Effector CD8-positive, alpha-beta T cell (primary cell): ENCODE measurements at regions not wholly inside any gene's neighbourhood (a gene's known extent, or its start where the extent isn't known, plus 50 kb on each side); places are given as distances from the start of the nearest gene placed in this dataset.

Experiments used
- DNase-seq: peaks from one replicate; lab custom pipeline; 2025; lab: John Stamatoyannopoulos, UW

DNA sequence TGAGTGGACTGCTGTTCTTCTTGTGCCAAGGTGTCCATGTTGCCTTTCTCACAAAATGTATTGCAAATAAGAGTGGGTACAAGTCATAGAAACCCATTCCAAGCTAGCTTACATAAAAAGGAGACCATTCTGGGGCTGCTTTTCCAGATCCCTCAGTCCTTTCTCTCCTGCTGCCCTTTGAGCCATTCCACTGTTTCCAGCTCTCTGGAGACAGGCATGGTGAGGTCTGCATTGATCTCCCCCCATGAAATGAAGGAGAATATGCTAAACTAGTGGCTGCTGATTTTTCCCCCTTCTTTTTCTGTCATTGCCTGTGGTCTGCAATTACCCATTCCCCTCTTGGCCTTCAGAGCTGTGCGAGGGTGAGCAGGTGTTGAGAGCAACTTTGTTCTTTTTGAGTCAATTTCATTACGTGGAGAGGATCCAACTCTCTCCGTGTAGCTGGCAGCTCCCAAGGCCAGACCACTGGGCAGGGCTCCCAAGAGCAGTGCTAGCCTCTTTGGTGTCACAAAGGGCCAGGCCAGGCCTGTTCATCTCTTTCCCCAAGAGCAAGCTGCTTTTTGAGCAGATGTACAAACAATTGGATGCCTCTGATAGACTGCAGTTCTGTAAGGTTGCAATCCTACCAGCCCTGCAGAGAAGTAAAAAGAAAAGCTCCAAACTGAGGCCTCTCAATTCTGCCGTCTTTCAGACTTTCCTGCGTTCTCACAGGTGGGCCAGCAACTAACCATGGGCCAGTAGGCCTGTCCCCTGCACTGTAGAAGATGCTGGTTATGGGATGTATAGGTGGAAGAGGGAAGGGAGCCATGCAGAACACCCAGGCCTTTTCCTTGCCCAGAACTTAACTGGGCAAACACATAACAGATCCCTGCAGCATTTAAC, 96.1 kb upstream of the ARMC2 start:
- no peak for DNase-seq

- no peak for DNase-seq
Measured at GRCh38 chr6:108752733-108753590, 95.3 kb upstream of the ARMC2 start.

GRCh38 chr6:108755257-108756240, 92.7 kb upstream of the ARMC2 start:
- DNase-seq = no peak

DNA sequence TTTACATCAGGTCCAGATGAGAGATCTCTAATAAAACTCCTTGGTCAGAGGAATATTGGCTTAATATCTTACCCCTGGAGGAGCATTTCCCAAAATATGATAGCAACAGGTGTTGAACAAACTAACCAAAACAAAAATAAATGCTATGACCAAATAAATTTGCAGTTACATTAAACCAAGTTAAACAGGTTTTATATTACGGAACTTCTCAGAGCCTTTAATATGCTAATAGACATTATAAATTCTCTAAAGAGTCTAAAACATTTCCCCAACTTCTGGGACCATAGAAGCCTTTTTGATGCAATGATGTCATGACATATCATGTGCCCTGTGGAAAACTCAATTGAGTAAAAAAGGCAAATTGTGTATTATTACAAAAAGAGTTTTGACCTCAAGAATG, 90.9 kb upstream of the ARMC2 start:
- no peak for DNase-seq

- DNase-seq = no peak
Measured at GRCh38 chr6:108758884-108759283, 89.3 kb upstream of the ARMC2 start.

DNA sequence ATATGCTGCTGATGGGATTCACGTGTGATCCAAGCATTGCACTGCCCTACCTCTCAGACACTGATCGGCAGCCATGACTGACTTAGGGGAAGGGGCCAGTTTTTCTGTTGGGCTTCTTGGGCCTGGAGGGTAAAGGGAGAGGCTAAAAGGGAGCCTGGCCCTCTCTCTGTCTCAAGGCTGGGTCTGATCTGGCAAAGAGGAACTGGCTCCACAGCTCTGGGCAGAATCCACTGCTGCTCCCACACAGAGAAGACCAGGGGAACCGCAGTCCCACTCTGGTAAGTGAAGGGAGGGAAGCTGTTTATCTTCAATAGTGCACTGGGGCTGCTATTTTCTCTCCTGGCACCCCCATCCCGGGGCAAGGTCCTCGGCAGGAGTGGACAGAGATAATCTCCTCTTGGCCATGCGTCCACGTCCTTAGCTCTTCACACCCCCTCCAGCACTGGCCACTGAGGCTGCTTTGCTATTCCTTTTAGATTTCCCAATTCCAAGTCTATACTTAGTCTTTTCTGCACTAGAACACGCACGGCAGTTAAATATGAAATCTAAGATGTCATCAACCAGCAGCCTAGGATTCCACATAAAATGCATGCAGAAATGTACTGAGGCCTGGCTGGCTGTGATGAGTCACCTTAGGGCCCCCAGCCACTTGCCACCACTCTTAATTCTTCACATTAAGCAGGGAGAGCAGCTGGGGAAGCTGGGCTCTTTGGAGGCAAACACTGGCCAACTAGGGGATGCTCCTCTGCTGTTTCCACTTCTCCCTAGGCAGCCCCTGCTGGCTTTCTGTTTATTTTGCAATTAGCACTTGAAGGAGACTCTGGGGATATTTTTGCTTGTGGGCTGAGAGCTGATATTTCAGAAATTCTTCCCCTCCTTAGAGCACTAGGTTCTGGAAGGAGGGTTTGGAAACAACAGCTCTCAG, 87.8 kb upstream of the ARMC2 start:
- no peak for DNase-seq

DNA sequence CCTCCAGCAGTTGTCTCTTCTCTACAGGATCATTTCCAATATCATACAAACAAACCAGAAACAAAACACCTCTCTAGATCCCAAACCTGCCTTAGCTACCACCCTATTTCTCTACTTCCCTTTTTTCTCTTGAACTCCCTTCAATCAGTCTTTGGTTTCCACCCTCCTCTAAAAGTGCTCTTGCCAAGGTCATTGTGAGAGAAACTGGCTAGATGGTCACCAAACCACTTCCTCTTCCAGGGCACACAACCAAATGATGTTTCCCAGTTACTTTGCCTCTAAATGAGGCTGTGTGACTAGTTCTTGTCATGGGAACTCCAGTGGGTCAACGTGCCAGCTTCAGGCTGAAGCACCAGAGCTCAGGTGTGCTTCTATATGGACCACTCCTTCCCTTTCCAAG, 85.8 kb upstream of the ARMC2 start:
- no peak for DNase-seq

DNA sequence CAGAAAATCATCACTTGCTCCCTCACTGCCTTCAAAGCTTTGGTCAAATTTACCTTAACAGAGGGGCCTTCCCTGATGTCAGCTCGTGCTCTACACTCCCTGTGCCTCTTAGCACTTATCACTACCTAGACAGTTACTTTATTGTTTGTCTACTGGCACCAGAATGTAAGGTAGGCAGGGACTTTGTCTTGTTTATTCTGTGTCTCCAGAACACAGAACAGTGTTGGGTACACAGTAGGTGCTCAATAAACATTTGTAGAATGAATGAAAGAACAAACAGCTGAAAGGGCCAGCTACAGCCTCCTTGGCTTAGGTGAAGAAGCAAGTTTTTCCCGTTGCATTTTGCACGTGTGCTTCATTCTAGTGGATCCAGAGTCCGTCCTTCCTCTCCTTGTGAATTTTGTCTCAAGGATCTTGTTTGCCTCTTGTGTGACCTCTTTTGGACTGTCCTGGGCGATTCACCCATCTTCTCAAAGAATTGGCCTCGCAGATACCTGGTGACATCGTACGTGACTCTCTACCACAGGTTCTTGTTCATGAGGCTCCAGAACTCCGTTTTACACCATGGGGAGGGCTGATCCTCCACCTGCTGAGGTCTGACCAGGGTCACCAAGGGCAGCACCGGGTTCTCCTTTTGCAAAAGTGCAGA, 84.2 kb upstream of the ARMC2 start:
- DNase-seq = no peak

DNA sequence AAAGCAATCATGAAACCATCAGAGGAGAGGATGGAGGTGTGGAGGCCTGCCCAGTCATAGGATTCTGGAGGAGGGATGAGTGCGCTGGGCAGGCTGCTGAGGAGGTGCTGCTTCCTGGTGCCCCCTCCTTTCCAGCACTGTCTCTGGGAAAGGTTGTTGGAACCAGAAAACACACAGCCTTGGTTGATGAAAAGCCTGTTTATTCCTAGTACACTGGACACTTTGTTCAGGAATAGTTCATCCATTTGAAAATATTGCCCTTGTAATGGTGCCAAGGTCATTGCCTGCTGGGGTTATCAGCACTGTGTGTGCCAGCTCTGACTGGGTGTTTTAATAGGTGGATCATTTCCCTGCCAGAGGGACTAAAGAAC, 83.7 kb upstream of the ARMC2 start:
- no peak for DNase-seq

GRCh38 chr6:108765495-108765894, 82.7 kb upstream of the ARMC2 start:
- DNase-seq = no peak

DNA sequence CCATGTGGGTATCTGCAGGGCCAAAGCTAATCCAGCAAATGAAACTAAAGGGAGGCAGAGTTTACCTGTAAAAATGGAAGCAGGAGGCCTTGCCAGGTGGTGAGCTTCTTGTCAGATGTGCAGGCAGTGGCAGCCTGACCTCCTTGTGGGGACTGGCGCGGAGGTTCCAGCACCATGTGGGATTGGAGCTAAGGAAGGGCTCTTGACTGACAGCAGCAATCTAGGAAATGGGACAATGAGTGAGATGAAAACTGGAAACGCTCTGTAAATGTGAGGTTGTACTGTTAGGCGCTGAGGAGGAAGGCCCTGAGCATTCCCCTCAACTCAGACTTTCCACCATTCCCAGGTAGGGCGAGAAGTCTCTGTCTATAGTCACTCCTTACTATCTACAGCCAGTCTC, 81.8 kb upstream of the ARMC2 start:
- DNase-seq = no peak

DNA sequence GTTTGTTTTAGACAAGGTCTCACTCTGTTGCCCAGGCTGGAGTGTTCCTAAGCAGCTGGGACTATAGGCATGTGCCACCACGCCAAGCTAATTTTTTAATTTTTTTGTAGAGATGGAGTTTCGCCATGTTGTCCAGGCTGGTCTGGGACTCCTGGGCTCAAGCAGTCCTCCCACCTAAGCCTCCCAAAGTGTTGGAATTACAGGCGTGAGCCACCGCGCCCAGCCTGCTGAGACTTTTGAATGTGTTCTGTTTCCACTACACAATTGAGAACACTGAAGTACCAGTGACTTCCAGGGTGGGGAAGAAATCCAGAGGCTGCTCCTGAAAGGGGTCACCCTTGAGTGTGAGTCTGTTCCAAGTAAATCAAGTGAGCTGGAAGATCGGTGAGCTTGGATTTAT, 81.3 kb upstream of the ARMC2 start:
- DNase-seq = no peak

- no peak for DNase-seq
Measured at GRCh38 chr6:108767418-108768165, 80.6 kb upstream of the ARMC2 start.

DNA sequence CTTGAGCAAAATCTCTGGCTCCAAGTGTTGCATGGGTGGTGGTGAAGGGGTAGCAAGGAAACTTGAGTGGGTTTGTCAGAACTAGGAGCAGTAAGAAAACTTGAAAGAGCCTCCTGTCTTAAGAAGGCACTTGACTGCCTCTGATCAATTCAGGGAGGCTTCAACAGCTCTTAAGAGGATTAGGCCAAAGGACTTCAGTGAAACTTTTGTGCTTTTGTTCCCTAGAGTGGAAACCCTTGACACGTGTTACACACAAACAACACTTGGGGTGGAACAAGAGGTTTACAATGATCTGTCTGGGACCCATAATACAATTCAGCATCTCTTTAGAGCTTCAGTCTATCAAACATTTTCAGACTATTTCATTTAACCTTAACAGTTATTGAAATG, 80.1 kb upstream of the ARMC2 start:
- no peak for DNase-seq

GRCh38 chr6:108768792-108769524, 79.3 kb upstream of the ARMC2 start:
- DNase-seq = no peak

DNA sequence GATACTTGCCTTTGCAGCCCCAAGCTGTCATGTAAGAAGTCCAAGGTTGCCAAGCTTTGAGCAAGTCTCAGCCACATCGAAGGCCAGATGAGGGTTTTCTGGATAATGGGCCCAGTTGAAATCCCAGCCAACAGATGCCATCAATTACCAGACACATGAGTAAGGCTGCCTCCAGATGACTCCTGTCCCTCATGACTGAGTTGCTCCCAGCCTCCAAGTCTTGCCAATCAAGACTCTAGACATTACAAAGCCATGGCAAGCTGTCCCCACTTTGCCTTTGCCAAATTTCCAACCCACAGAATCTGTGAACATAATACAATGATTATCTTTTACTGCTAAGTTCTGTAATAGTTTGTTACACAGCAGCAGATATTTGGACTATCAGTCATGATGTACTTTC, 76.8 kb upstream of the ARMC2 start:
- DNase-seq = no peak

GRCh38 chr6:108774555-108774954, 73.7 kb upstream of the ARMC2 start:
- DNase-seq = no peak

DNA sequence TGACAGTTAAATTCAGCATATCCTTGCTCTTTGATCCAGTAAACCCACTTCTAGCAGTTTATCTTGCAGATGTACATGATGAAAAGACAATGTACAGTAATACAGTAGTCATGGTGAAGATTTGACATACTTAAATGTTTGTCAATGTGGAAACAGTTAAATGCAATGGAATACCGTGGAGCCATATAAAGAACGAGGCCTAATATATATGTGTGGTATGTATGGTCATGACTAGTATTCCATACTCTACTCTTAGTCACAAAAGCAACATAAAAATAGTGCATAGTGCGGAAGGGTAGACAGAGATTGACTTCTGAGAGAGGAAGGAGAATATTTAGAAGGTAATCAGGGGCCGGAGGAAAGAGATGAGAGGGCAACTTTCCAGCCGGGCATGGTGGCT, 70.7 kb upstream of the ARMC2 start:
- DNase-seq = no peak
